Stimulated activated memory B cell treated with anti-CD40 and anti-IgM and Interleukin-4, amounts not matched to agents 10 μg/mL and 1 μg/mL and 100 μg/mL, for 72 hours (primary cell): ENCODE measurements at regions not wholly inside any gene's neighbourhood (a gene's known extent, or its start where the extent isn't known, plus 50 kb on each side); places are given as distances from the start of the nearest gene placed in this dataset.

Source experiments
- ATAC-seq: fragments of 150-1000 bp; cut with Tn5 transposase; 2 replicates; pipeline ENCODE4 v1.10.0; 2021
- H3K27ac Mint-ChIP-seq: one replicate; pipeline ENCODE4 v1.8.0; 2022; ENCODE audit warnings: mild to moderate bottlenecking, mixed read lengths
- H3K27me3 Mint-ChIP-seq: one replicate; pipeline ENCODE4 v1.8.0; 2022; ENCODE audit warnings: mixed read lengths
- H3K36me3 Mint-ChIP-seq: one replicate; pipeline ENCODE4 v1.8.0; 2022; ENCODE audit warnings: mixed read lengths
- H3K4me1 Mint-ChIP-seq: one replicate; pipeline ENCODE4 v1.8.0; 2022; ENCODE audit warnings: mixed read lengths
- H3K4me3 Mint-ChIP-seq: one replicate; pipeline ENCODE4 v1.8.0; 2022; ENCODE audit warnings: mild to moderate bottlenecking, moderate library complexity, mixed read lengths
- H3K9me3 Mint-ChIP-seq: one replicate; pipeline ENCODE4 v1.8.0; 2022; ENCODE audit warnings: mixed read lengths

GRCh38 chr12:75721796-75722195 is 210.4 kb upstream of the KRR1 start:
- no peaks in the 10 kb centered on the region for H3K36me3 Mint-ChIP-seq
- no peaks in the 10 kb centered on the region for H3K9me3 Mint-ChIP-seq
- H3K27ac Mint-ChIP-seq = no peak overlapping the region
- no peak overlapping the region for H3K4me3 Mint-ChIP-seq
- H3K4me1 Mint-ChIP-seq = peaks cover 6% of the 10 kb centered on the region
- ATAC-seq = no peak
- peaks cover 9% of the 10 kb centered on the region for H3K27me3 Mint-ChIP-seq

DNA sequence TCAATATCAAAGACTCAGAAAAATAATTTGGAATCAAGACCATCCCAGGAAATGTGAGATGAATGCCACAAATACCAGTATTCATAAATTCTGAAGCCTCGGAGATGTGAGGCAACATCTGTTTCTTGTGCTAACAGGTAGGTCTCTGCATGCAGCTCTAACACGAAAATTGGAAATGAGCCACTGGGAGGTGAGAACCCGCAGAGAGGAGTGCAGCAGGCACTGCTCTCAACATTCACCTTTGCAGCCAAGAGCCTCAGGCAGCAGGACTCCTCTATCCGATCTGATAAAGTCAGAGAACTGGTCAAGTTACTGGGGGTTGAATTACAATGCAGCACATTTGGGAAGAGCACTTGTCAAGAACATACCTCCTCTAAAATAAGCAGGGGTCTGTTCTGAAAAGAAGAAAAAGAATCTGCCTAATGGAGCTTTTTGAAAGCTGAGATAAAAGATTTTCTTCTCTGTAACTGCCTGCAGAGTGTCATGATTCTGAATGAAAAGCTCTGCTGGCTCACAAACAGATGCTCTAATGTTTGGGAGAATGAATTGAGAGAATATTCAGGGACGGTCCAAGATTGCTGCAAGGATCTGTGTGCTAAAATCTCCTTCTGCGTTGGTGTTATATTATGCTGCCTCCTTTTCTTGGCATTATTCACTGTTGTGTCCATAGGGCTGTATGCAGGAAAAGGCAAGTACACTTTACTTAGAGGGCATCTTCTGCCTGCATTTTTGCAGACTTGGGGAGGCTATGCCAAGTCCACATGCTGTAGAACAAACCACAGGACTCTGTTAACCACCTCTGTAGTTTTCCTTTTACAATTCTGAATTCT is 209.6 kb upstream of the KRR1 start:
- H3K27ac Mint-ChIP-seq = no peak overlapping the region
- H3K4me3 Mint-ChIP-seq = no peak overlapping the region
- no peaks in the 10 kb centered on the region for H3K36me3 Mint-ChIP-seq
- H3K4me1 Mint-ChIP-seq = peaks cover 6% of the 10 kb centered on the region
- no peaks in the 10 kb centered on the region for H3K9me3 Mint-ChIP-seq
- ATAC-seq = no peak
- H3K27me3 Mint-ChIP-seq = peaks cover 9% of the 10 kb centered on the region

DNA sequence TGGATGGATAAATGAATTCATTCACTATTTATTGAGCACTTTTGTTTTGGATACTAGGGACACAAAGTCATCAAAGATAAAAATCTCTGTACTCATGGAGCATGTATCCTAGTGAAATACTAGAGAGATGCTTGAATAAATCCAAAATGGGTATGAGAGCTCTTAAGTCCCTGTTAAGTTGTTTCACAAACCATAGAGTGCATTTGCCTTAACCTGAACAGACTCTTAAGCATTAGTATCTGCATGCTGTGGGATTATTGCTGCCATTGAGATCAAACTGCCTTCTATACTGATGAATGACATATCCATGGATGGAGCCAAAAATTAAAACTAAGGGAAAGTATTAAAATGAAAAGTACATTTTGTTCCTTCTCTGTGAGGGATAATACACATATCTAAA is 206.5 kb upstream of the KRR1 start:
- no peak for ATAC-seq
- peaks cover 6% of the 10 kb centered on the region for H3K4me1 Mint-ChIP-seq
- no peak overlapping the region for H3K27ac Mint-ChIP-seq
- no peaks in the 10 kb centered on the region for H3K36me3 Mint-ChIP-seq
- H3K27me3 Mint-ChIP-seq = peaks cover 9% of the 10 kb centered on the region
- no peak overlapping the region for H3K4me3 Mint-ChIP-seq
- no peaks in the 10 kb centered on the region for H3K9me3 Mint-ChIP-seq

- H3K27me3 Mint-ChIP-seq = peaks cover 9% of the 10 kb centered on the region
- ATAC-seq = no peak
- H3K27ac Mint-ChIP-seq = no peak overlapping the region
- H3K9me3 Mint-ChIP-seq = no peaks in the 10 kb centered on the region
- H3K36me3 Mint-ChIP-seq = no peaks in the 10 kb centered on the region
- no peaks in the 10 kb centered on the region for H3K4me1 Mint-ChIP-seq
- H3K4me3 Mint-ChIP-seq = no peak overlapping the region
Observed at GRCh38 chr12:75716291-75717025, 205.0 kb upstream of the KRR1 start.

GRCh38 chr12:75715682-75716081 is 204.3 kb upstream of the KRR1 start:
- no peak for ATAC-seq

GRCh38 chr12:75715323-75715644 is 203.9 kb upstream of the KRR1 start:
- peaks cover 4% of the 10 kb centered on the region for H3K27me3 Mint-ChIP-seq
- ATAC-seq = no peak
- no peaks in the 10 kb centered on the region for H3K36me3 Mint-ChIP-seq
- no peaks in the 10 kb centered on the region for H3K4me1 Mint-ChIP-seq
- no peaks in the 10 kb centered on the region for H3K9me3 Mint-ChIP-seq
- H3K4me3 Mint-ChIP-seq = no peak overlapping the region
- no peak overlapping the region for H3K27ac Mint-ChIP-seq

More at GRCh38 chr12:75715682-75716081, 204.3 kb upstream of the KRR1 start:
- no peaks in the 10 kb centered on the region for H3K4me1 Mint-ChIP-seq
- H3K27me3 Mint-ChIP-seq = peaks cover 8% of the 10 kb centered on the region
- no peak overlapping the region for H3K4me3 Mint-ChIP-seq
- H3K9me3 Mint-ChIP-seq = no peaks in the 10 kb centered on the region
- H3K27ac Mint-ChIP-seq = no peak overlapping the region
- no peaks in the 10 kb centered on the region for H3K36me3 Mint-ChIP-seq

DNA sequence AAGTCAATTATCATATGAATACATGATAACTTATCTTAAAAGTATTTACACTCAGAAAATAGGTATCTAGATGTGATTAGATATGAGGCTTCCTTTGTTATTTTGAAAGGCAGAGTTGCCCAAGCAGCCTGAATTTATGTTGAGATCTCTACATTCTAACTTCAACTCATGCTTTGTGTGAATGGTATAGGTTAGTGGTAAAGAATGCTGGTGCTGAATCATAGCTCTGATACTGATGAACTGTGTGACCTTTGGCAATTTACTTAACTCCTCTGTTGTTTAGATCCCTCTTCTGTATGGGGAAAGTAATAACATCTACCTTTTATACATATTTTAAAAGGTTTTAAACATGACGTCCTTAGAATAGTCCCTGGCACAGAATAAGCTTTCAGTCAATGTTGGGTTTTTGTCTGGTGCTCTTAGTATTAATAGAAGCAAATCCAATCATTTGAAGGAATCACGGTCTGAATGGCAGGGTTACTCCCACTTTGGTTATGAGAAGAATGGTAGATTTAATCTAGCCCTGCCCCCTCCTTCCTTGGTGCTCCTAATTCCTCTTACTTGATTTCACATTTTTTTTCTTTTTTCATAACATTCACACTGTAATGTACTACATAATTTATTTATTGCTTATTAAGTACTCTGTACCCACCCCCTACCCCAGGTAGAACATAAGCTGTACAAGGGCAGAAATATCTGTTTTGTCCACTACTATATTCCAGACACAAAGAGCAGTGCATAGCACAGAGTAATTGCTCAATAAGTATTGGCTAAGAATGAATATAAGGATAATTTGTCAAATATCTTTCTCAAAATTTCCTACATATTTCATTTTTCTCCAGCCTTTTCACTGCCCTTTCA is 203.3 kb upstream of the KRR1 start:
- no peak for ATAC-seq
- no peaks in the 10 kb centered on the region for H3K36me3 Mint-ChIP-seq
- no peaks in the 10 kb centered on the region for H3K4me1 Mint-ChIP-seq
- H3K9me3 Mint-ChIP-seq = no peaks in the 10 kb centered on the region
- H3K4me3 Mint-ChIP-seq = no peak overlapping the region
- H3K27me3 Mint-ChIP-seq = no peaks in the 10 kb centered on the region
- no peak overlapping the region for H3K27ac Mint-ChIP-seq

DNA sequence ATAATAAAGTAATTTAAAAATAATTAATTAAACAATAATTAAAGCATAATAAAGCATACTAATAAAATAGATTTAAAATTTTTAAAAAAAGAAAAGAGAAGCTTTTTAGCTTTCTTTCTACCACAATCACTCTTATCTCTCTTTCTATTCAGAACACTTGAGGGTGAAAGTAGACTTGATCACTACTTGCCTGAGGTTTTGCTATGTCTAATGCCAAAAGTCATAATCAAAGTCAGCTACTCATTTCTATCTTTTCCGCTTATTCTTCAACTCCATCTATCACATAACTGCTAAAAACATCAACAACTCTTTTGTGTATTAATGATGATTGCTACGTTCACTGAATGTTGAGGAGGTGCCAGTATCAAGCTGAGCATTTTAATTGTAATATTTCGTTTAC is 202.0 kb upstream of the KRR1 start:
- Mint-ChIP-seq H3K4me3 (no peak overlapping the region), H3K27me3 (no peaks in the 10 kb centered on the region), H3K9me3 (no peaks in the 10 kb centered on the region), H3K4me1 (no peaks in the 10 kb centered on the region), H3K36me3 (no peaks in the 10 kb centered on the region), H3K27ac (no peak overlapping the region)
- ATAC-seq = no peak

GRCh38 chr12:75712223-75712622 is 200.8 kb upstream of the KRR1 start:
- H3K4me1 Mint-ChIP-seq = no peaks in the 10 kb centered on the region
- no peak overlapping the region for H3K27ac Mint-ChIP-seq
- no peaks in the 10 kb centered on the region for H3K36me3 Mint-ChIP-seq
- no peak for ATAC-seq
- H3K4me3 Mint-ChIP-seq = no peak overlapping the region
- no peaks in the 10 kb centered on the region for H3K9me3 Mint-ChIP-seq
- H3K27me3 Mint-ChIP-seq = no peaks in the 10 kb centered on the region

- Mint-ChIP-seq H3K4me3 (no peak overlapping the region), H3K27ac (no peak overlapping the region), H3K4me1 (peaks cover 8% of the 10 kb centered on the region), H3K9me3 (no peaks in the 10 kb centered on the region), H3K27me3 (no peaks in the 10 kb centered on the region), H3K36me3 (no peaks in the 10 kb centered on the region)
- no peak for ATAC-seq
Observed at GRCh38 chr12:75711271-75711670, 199.9 kb upstream of the KRR1 start.

- no peaks in the 10 kb centered on the region for H3K36me3 Mint-ChIP-seq
- ATAC-seq = no peak
- no peaks in the 10 kb centered on the region for H3K27me3 Mint-ChIP-seq
- peaks cover 11% of the 10 kb centered on the region for H3K4me1 Mint-ChIP-seq
- no peak overlapping the region for H3K27ac Mint-ChIP-seq
- no peaks in the 10 kb centered on the region for H3K9me3 Mint-ChIP-seq
- H3K4me3 Mint-ChIP-seq = no peak overlapping the region
Observed at GRCh38 chr12:75710361-75711069, 199.1 kb upstream of the KRR1 start.

GRCh38 chr12:75709503-75709902 is 198.1 kb upstream of the KRR1 start:
- Mint-ChIP-seq H3K4me3 (no peak overlapping the region), H3K9me3 (no peaks in the 10 kb centered on the region), H3K36me3 (no peaks in the 10 kb centered on the region), H3K4me1 (peaks cover 11% of the 10 kb centered on the region), H3K27ac (no peak overlapping the region), H3K27me3 (no peaks in the 10 kb centered on the region)
- ATAC-seq = no peak

GRCh38 chr12:75708802-75709201 is 197.4 kb upstream of the KRR1 start:
- H3K4me3 Mint-ChIP-seq = no peak overlapping the region
- H3K27me3 Mint-ChIP-seq = no peaks in the 10 kb centered on the region
- no peak overlapping the region for H3K27ac Mint-ChIP-seq

DNA sequence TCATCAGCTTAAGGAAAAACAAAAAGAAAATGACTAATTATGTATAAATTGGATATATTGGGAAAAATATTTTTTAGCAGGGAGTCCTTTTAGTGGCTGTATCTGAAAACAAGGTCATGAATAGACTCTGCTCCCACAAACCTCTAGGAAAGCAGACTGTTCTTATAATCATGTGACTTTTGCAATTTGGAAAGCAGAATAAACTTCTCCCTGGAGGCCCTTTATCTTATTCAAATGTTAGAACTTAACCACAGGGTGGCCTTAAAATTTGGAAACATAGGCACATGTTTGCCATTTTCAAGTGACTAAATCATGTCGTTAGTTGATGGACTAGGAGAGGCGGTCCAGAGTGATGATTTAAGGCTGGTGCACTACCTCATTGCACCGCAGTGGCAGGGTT is 196.6 kb upstream of the KRR1 start:
- no peaks in the 10 kb centered on the region for H3K27me3 Mint-ChIP-seq
- no peaks in the 10 kb centered on the region for H3K36me3 Mint-ChIP-seq
- H3K9me3 Mint-ChIP-seq = no peaks in the 10 kb centered on the region
- no peak overlapping the region for H3K27ac Mint-ChIP-seq
- peaks cover 11% of the 10 kb centered on the region for H3K4me1 Mint-ChIP-seq
- no peak overlapping the region for H3K4me3 Mint-ChIP-seq
- ATAC-seq = no peak

More at GRCh38 chr12:75708802-75709201, 197.4 kb upstream of the KRR1 start:
- Mint-ChIP-seq H3K9me3 (no peaks in the 10 kb centered on the region), H3K36me3 (no peaks in the 10 kb centered on the region), H3K4me1 (peaks cover 11% of the 10 kb centered on the region)
- ATAC-seq = no peak
